ENCODE measurements at regions not wholly inside any gene's neighbourhood (a gene's known extent, or its start where the extent isn't known, plus 50 kb on each side); places are given as distances from the start of the nearest gene placed in this dataset.

DNA sequence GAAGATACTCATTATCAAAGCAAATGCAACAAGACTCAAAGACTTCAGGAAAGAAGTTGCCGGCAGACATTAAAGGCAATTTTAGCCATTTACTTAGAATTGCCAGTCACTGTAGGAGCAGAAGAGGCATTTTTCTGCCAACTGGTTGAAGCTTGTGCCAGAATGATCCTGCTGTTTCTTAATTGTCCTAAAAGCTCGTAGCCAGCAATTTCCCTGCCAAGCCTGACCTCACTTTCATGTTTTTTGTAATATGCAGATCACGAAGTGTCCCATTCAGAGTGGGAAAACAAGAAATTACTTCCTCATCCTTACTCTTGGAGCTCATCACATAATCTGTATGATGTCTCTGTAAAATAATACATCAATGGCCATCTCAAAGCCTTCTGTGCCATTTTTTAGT is 130.9 kb upstream of the ANKRD1 start:
- TF ChIP-seq GABPA (IDR thresholded peaks at IDR 0.05 in 1 of 2, conservative IDR thresholded peaks at IDR 0.05 in 1 of 2) (no peak), HNF4G (IDR thresholded peaks at IDR 0.05) (no peak), FOXA1 (IDR thresholded peaks at IDR 0.05) (no peak), RAD21 (IDR thresholded peaks at IDR 0.05) (no peak), JUND (IDR thresholded peaks at IDR 0.05) (no peak), SP1 (IDR thresholded peaks at IDR 0.05) (no peak), TAF1 (conservative IDR thresholded peaks at IDR 0.05) (no peak), YY1 (IDR thresholded peaks at IDR 0.05) (no peak), EGR1 (IDR thresholded peaks at IDR 0.05; ENCODE audit: low read depth in 2 of 2) (no peak)
- TF ChIP-seq, protein P1, sequence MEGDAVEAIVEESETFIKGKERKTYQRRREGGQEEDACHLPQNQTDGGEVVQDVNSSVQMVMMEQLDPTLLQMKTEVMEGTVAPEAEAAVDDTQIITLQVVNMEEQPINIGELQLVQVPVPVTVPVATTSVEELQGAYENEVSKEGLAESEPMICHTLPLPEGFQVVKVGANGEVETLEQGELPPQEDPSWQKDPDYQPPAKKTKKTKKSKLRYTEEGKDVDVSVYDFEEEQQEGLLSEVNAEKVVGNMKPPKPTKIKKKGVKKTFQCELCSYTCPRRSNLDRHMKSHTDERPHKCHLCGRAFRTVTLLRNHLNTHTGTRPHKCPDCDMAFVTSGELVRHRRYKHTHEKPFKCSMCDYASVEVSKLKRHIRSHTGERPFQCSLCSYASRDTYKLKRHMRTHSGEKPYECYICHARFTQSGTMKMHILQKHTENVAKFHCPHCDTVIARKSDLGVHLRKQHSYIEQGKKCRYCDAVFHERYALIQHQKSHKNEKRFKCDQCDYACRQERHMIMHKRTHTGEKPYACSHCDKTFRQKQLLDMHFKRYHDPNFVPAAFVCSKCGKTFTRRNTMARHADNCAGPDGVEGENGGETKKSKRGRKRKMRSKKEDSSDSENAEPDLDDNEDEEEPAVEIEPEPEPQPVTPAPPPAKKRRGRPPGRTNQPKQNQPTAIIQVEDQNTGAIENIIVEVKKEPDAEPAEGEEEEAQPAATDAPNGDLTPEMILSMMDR (IDR thresholded peaks at IDR 0.05; ENCODE audit: low read depth, low read length, missing input control) = no peak
- TF ChIP-seq, protein P2, sequence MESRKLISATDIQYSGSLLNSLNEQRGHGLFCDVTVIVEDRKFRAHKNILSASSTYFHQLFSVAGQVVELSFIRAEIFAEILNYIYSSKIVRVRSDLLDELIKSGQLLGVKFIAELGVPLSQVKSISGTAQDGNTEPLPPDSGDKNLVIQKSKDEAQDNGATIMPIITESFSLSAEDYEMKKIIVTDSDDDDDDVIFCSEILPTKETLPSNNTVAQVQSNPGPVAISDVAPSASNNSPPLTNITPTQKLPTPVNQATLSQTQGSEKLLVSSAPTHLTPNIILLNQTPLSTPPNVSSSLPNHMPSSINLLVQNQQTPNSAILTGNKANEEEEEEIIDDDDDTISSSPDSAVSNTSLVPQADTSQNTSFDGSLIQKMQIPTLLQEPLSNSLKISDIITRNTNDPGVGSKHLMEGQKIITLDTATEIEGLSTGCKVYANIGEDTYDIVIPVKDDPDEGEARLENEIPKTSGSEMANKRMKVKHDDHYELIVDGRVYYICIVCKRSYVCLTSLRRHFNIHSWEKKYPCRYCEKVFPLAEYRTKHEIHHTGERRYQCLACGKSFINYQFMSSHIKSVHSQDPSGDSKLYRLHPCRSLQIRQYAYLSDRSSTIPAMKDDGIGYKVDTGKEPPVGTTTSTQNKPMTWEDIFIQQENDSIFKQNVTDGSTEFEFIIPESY (IDR thresholded peaks at IDR 0.05) = no peak
- TF ChIP-seq, protein P3, sequence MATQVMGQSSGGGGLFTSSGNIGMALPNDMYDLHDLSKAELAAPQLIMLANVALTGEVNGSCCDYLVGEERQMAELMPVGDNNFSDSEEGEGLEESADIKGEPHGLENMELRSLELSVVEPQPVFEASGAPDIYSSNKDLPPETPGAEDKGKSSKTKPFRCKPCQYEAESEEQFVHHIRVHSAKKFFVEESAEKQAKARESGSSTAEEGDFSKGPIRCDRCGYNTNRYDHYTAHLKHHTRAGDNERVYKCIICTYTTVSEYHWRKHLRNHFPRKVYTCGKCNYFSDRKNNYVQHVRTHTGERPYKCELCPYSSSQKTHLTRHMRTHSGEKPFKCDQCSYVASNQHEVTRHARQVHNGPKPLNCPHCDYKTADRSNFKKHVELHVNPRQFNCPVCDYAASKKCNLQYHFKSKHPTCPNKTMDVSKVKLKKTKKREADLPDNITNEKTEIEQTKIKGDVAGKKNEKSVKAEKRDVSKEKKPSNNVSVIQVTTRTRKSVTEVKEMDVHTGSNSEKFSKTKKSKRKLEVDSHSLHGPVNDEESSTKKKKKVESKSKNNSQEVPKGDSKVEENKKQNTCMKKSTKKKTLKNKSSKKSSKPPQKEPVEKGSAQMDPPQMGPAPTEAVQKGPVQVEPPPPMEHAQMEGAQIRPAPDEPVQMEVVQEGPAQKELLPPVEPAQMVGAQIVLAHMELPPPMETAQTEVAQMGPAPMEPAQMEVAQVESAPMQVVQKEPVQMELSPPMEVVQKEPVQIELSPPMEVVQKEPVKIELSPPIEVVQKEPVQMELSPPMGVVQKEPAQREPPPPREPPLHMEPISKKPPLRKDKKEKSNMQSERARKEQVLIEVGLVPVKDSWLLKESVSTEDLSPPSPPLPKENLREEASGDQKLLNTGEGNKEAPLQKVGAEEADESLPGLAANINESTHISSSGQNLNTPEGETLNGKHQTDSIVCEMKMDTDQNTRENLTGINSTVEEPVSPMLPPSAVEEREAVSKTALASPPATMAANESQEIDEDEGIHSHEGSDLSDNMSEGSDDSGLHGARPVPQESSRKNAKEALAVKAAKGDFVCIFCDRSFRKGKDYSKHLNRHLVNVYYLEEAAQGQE (IDR thresholded peaks at IDR 0.05) = no peak
- TF ChIP-seq, protein P4, sequence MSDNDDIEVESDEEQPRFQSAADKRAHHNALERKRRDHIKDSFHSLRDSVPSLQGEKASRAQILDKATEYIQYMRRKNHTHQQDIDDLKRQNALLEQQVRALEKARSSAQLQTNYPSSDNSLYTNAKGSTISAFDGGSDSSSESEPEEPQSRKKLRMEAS (IDR thresholded peaks at IDR 0.05) = no peak
- TF ChIP-seq, protein P5, sequence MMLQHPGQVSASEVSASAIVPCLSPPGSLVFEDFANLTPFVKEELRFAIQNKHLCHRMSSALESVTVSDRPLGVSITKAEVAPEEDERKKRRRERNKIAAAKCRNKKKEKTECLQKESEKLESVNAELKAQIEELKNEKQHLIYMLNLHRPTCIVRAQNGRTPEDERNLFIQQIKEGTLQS (IDR thresholded peaks at IDR 0.05) = no peak
